Immature natural killer cell (primary cell): ENCODE measurements at regions not wholly inside any gene's neighbourhood (a gene's known extent, or its start where the extent isn't known, plus 50 kb on each side); places are given as distances from the start of the nearest gene placed in this dataset.

ENCODE experiments used
- DNase-seq, 3 donors: peaks; one replicate each; pipeline ENCODE4 v3.0.0; 2022; ENCODE audit warnings: mixed read lengths in 1 of 3
- H3K27ac Mint-ChIP-seq, 6 donors: one replicate each; pipeline ENCODE4 v1.8.0; 2020; ENCODE audit warnings: mixed read lengths in 6 of 6, mild to moderate bottlenecking in 5 of 6, inconsistent platforms in 4 of 6, moderate library complexity in 3 of 6
- H3K27me3 Mint-ChIP-seq, 3 donors: one replicate each; pipeline ENCODE4 v1.8.0; 2020 to 2021; ENCODE audit warnings: low read depth in 3 of 3, mild to moderate bottlenecking in 3 of 3, mixed read lengths in 3 of 3, moderate library complexity in 3 of 3, inconsistent platforms in 1 of 3
- H3K36me3 Mint-ChIP-seq, 3 donors: one replicate each; pipeline ENCODE4 v1.8.0; 2020; ENCODE audit warnings: mixed read lengths in 3 of 3, inconsistent platforms in 2 of 3, mild to moderate bottlenecking in 2 of 3
- H3K4me1 Mint-ChIP-seq, 2 donors: one replicate each; pipeline ENCODE4 v1.8.0; 2020; ENCODE audit warnings: inconsistent platforms in 2 of 2, mild to moderate bottlenecking in 2 of 2, mixed read lengths in 2 of 2, moderate library complexity in 1 of 2
- H3K4me3 Mint-ChIP-seq, 5 donors: one replicate each; pipeline ENCODE4 v1.8.0; 2020; ENCODE audit warnings: mild to moderate bottlenecking in 5 of 5, mixed read lengths in 5 of 5, inconsistent platforms in 3 of 5, moderate library complexity in 3 of 5
- H3K9me3 Mint-ChIP-seq, 6 donors: one replicate each; pipeline ENCODE4 v1.8.0; 2020; ENCODE audit warnings: mild to moderate bottlenecking in 6 of 6, mixed read lengths in 6 of 6, inconsistent platforms in 4 of 6, moderate library complexity in 3 of 6

DNA sequence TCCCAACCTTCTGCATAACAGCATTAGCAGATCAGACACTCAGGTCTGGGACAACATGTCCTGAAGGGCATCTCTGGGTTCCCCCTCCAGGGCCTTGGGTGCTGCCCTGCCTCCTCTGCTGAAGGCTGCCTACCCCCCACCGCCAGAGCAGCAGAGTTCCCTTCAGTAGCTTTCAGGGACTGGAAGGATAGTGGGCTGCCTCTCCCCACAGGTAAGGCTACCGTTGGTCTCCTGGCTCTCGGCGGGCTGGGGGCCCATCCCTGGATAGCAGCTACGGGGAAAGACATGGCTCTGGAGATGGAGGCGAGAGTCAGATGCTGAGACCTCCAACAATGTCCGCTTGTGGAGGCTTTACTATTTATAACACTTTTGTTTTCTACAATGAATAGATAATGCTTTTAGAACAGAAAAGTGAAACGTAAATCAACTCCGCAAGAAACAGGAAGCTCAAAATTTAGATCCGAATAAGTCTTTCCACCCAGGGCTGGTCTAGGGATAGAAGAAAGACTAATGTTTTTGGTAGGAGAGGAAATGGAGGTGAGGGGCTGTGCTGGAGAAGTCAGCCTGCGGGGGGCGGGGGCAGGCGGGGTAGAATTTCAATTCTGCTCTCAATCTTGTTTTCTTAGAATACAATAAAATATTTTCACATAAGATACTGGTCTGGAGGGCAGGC is 58.4 kb downstream of the ARL4C start:
- Mint-ChIP-seq H3K27ac (peak overlapping the region; percentile 51 to 88 (median 76)), H3K27me3 (peaks cover 0 to 2% (median 0%) of the 10 kb centered on the region in 3 donors), H3K4me1 (peaks cover 42 to 70% of the 10 kb centered on the region in 2 donors), H3K9me3 (no peaks in the 10 kb centered on the region), H3K4me3 (peak overlapping the region in 1 of 5 donors; percentile 3), H3K36me3 (peaks cover 0 to 2% (median 0%) of the 10 kb centered on the region in 3 donors)
- no peak for DNase-seq

DNA sequence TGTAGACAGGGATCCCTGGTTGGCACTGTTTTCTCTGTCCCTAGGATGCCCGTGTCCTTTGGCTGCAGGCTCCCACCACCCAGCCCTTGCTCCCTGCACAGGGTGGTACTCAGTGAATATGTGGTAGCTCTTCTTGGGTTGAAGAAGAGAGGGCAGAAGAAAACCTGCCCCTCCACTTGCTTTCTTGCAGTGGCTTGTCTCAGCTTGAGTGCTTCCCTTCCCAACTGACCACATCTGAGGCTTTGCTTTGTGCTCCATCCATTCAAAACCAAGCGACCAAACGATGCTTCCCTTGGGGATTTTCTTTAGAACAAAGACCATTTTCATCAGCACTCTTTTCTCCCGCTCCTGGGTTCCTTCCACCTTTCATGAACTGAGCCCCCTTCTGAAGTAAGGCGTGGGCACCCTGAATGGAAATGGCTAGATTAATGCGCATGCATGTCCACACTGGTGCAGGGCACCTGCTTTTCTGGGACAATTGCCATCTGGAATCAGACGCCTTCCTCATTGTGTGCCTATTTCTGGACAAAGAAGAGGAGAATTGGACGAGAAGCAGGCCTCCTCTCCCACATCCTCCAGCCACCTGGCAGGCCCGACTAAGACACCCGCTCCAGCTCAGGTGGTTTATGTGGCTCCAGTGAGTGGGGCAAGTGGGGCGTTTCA is 59.1 kb downstream of the ARL4C start:
- Mint-ChIP-seq H3K9me3 (no peaks in the 10 kb centered on the region), H3K27me3 (peaks cover 0 to 2% (median 0%) of the 10 kb centered on the region in 3 donors), H3K36me3 (peaks cover 0 to 2% (median 0%) of the 10 kb centered on the region in 3 donors), H3K4me3 (no peak overlapping the region), H3K4me1 (peaks cover 46 to 67% of the 10 kb centered on the region in 2 donors), H3K27ac (peak overlapping the region in 5 of 6 donors; percentile 2 to 70 (median 45))
- no peak for DNase-seq

DNA sequence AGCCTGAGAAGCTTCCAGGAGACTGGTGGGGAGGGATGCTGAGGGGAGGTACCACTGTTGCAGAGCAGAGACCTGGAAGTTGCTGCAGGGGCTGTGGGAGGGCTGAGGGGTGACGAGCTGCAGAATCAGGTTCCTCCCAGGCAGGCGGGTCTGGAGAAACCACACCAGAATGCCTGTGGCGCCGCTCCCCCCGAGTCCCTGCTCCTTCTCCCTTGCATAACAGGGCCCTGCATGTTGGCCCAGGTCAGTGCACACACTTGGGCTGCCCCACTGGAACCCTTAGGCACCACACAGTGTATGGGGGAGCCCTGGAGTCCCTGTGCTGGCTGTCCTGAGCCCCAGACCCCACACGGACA is 60.4 kb downstream of the ARL4C start:
- Mint-ChIP-seq H3K4me1 (peaks cover 52 to 64% of the 10 kb centered on the region in 2 donors), H3K27me3 (peaks cover 0 to 2% (median 0%) of the 10 kb centered on the region in 3 donors), H3K27ac (peak overlapping the region in 1 of 6 donors; percentile 34), H3K4me3 (no peak overlapping the region), H3K36me3 (peaks cover 0 to 2% (median 0%) of the 10 kb centered on the region in 3 donors), H3K9me3 (no peaks in the 10 kb centered on the region)
- DNase-seq, result no peak

DNA sequence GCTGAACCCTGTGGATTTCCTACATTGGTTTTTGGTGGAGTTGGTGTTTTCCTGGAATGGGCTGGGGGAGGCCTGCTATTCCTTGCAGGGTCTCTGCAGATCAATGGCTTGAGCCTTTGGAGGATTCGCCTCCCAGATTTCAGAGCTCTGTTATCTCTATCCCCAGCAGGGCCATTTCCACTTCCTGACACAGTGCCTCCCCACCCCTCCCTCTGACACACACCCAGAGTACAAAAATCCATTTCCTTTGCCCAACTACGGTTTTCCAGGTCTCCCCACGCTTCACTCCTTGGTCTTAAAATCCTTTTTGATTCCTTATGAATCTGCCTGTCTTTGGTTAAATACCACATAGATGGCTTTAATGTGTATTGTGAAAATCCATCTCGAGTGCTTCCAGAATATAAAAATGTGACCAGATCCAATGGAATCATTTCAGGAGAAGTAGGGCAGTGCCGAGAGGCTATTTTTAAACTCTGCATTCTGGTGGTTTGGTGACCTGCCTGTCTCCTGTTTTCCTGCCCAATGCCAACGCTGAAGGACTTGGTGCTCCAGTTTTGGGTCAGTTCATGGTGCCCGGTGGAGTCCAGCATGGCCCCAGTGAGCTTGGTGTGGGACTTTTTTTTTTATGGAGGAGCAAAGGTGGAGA is 60.9 kb downstream of the ARL4C start:
- Mint-ChIP-seq H3K27ac (peak overlapping the region in 4 of 6 donors; percentile 32 to 68 (median 56)), H3K4me3 (no peak overlapping the region), H3K4me1 (peaks cover 52 to 64% of the 10 kb centered on the region in 2 donors), H3K27me3 (peaks cover 0 to 2% (median 0%) of the 10 kb centered on the region in 3 donors), H3K9me3 (no peaks in the 10 kb centered on the region), H3K36me3 (peaks cover 0 to 2% (median 0%) of the 10 kb centered on the region in 3 donors)
- DNase-seq, result no peak

DNA sequence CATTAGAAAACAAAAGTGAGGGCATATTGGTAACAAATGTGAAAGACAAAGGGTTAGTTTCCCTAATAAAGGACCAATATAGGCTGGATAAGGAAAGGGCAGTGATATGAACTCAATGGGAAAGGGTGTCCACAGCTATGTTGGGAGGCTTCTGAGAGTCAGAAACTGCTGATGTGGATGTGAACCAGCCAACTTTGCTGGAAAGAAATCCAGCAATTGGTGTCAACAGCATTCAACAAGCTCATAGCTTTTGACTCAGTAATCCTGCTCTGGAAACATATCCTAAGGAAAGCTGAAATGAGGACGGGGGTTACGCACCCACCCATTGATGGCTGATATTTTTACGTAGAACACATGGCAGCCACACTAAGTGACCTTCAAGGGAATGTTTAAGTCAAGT is 63.7 kb downstream of the ARL4C start:
- H3K27ac Mint-ChIP-seq, result peak overlapping the region in 5 of 6 donors; percentile 45 to 91 (median 73)
- H3K4me3 Mint-ChIP-seq, result no peak overlapping the region
- peaks cover 0 to 6% (median 0%) of the 10 kb centered on the region in 3 donors for H3K36me3 Mint-ChIP-seq
- DNase-seq, result no peak
- peaks cover 0 to 5% (median 2%) of the 10 kb centered on the region in 3 donors for H3K27me3 Mint-ChIP-seq
- peaks cover 69 to 74% of the 10 kb centered on the region in 2 donors for H3K4me1 Mint-ChIP-seq
- H3K9me3 Mint-ChIP-seq, result no peaks in the 10 kb centered on the region

DNA sequence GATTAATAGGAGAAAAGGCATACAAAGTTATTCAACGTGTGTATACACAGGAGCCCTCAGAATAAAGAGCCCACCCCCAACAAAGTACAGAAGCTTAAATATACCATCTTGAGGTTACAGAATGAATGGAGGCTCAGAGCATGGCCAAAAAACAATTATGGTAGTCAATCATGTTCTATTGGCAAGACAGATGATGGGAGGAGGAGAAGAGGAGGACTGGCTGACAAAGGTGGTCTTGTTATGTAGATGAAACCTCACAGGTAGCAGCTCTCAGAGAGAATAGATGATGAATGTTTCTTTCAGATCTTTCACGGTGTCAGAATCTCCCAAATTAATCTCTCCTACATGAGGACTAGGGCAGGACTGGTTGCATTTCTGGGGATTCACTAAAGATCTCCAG is 66.0 kb downstream of the ARL4C start:
- peaks cover 9 to 23% (median 17%) of the 10 kb centered on the region in 3 donors for H3K27me3 Mint-ChIP-seq
- peak overlapping the region in 5 of 6 donors; percentile 71 to 100 (median 100) for H3K27ac Mint-ChIP-seq
- no peak for DNase-seq
- H3K9me3 Mint-ChIP-seq, result no peaks in the 10 kb centered on the region
- peaks cover 0 to 6% (median 0%) of the 10 kb centered on the region in 3 donors for H3K36me3 Mint-ChIP-seq
- H3K4me3 Mint-ChIP-seq, result peak overlapping the region in 1 of 5 donors; percentile 40
- H3K4me1 Mint-ChIP-seq, result peaks cover 76 to 79% of the 10 kb centered on the region in 2 donors

DNA sequence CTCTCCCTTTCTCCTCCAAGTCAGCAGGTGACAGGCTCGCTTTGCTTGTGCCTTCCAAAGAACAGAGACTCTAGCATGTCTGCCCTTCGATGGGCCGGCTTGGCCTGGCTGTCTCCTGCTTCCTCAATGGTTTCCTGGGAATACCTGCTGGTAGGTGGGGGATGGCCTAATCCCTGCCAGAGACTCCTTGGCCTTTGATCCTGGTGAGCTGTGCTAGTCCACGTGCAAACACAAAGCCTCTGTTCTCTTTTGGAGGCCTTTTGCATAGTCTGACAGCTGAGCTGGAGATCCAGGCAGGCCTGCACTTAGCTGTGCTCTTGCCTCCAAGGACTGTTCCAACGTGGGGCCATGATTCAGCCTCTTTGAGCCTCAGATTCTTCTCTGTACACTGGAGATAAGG is 67.6 kb downstream of the ARL4C start:
- no peaks in the 10 kb centered on the region for H3K9me3 Mint-ChIP-seq
- H3K36me3 Mint-ChIP-seq, result peaks cover 0 to 6% (median 0%) of the 10 kb centered on the region in 3 donors
- peaks cover 88 to 89% of the 10 kb centered on the region in 2 donors for H3K4me1 Mint-ChIP-seq
- peaks cover 14 to 28% (median 23%) of the 10 kb centered on the region in 3 donors for H3K27me3 Mint-ChIP-seq
- H3K4me3 Mint-ChIP-seq, result peak overlapping the region; percentile 3 to 68 (median 50)
- no peak for DNase-seq
- H3K27ac Mint-ChIP-seq, result peak overlapping the region; percentile 100

DNA sequence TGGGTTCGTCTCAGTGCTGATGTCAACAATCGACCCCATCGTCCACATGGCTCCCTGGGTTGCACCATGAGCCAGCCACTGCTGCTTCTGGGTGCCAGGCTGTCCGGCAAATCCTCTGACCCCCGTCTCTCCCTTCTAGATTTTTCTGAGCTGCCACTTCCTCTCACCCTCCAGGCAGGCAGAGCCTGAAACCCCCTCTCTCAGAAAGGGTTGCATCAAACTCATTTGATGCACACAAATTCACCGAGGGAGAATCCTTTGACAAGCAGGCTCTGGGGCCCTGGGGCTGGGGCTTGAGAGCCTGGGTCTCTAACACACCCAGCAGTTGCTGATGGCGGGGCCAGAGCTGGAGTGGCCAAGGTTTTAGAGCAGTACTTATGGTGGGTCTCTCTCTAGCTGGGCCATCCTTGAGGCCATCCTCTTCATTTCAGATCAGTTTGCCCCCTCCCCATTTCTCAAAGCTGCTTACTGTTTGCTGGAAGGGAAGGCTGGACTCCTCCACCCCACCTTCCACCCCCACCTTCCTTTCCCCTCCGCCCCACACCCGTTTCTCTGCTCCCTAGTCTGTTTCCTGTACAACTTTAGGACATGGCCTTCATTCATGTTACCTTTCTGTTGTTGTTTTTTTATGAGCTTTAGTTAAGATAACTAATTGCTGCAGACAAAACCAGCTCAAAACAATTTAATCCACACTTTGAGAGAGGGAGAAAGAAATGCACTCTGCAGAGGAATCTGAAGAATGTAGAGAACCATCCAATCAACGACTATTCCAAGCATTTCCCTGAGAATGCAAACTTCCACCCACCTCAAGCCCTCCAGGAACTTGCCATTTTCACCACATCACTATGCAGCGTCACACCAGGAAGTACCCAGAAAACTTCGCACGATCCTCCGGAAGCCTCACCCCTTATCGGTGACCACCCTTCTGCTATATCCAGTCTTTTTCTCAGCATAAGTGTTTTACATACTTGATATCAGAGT is 69.5 kb downstream of the ARL4C start:
- DNase-seq, result peak; percentile 69 to 72 (median 72)

DNA sequence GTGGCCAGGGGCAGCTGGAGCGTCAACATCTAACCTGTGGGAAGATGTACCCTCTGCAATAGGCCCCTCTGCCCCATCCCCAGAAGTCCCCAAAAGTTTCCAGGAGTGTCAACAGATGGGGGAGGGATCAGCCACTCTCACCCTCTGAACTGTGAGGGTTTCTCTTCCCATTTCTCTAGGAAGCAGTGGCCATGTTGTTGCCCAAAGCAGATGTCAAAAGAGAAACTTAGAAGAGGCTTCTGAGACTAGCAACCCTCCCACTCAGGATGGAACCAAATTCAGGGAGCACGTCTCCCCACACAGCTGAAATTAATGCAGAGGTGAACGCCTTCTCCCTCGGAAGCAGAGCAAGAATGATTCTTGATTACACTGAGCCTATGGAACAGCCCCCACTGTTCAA is 70.3 kb downstream of the ARL4C start:
- peaks cover 19 to 35% (median 23%) of the 10 kb centered on the region in 3 donors for H3K27me3 Mint-ChIP-seq

More for the DNA sequence above, 69.5 kb downstream of the ARL4C start:
- peaks cover 0 to 6% (median 0%) of the 10 kb centered on the region in 3 donors for H3K36me3 Mint-ChIP-seq
- H3K4me1 Mint-ChIP-seq, result peaks cover 95 to 98% of the 10 kb centered on the region in 2 donors
- peak overlapping the region; percentile 58 to 88 (median 82) for H3K4me3 Mint-ChIP-seq
- H3K27ac Mint-ChIP-seq, result peak overlapping the region; percentile 100
- peaks cover 19 to 35% (median 23%) of the 10 kb centered on the region in 3 donors for H3K27me3 Mint-ChIP-seq
- no peaks in the 10 kb centered on the region for H3K9me3 Mint-ChIP-seq

DNA sequence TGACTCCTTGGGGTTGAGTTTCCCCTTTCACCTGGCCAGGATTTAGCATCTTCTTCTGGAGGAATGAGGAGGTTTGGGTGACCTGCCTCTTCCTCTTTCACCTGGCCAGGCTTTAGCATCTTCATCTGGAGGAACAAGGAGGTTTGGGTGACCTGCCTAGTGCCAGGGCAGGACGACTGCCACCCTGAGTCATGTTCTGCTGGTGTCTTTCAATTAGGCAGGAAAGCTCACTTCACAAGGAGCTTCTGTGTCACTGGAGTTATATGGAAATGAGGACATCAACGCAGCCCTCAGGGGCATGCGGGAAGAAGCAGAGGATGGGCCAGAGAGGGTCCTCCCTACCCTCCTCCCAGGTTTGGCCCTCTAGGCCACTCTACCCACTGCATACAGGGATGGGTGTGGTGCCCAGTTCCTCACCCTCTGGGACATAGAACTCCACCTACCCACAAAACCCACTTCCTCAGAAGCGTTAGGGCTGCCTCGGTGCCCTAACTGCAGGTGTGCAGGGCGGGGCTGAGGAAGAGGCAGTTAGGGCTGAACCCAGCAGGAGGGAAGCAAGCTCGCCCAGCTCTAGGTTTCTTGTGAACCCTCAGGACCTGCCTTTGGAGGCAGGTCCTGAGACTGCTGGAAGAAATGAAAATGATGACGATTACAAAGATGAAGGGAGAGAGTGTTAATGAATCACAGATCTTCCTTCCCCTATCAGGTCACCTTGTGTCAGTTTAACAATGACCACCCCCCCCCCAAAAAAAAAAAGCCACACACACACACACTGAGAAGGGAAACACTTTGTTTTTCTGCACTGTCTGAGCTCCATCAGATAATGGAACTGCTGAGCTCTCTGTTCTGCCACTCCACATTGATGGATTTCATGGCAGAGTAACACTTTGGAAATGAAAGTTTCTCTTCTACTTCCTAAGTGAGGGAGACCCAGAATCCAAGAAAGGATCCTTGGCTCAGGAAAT is 71.0 kb downstream of the ARL4C start:
- Mint-ChIP-seq H3K27ac (peak overlapping the region; percentile 100), H3K36me3 (peaks cover 0 to 6% (median 0%) of the 10 kb centered on the region in 3 donors), H3K27me3 (peaks cover 19 to 35% (median 23%) of the 10 kb centered on the region in 3 donors), H3K4me3 (peak overlapping the region; percentile 58 to 88 (median 82)), H3K9me3 (no peaks in the 10 kb centered on the region), H3K4me1 (peaks cover 97 to 99% of the 10 kb centered on the region in 2 donors)
- peak; percentile 79 to 82 (median 81) for DNase-seq

More for the DNA sequence above, 70.3 kb downstream of the ARL4C start:
- peaks cover 98 to 100% of the 10 kb centered on the region in 2 donors for H3K4me1 Mint-ChIP-seq
- peak overlapping the region; percentile 58 to 88 (median 82) for H3K4me3 Mint-ChIP-seq
- H3K9me3 Mint-ChIP-seq, result no peaks in the 10 kb centered on the region
- H3K36me3 Mint-ChIP-seq, result peaks cover 0 to 6% (median 0%) of the 10 kb centered on the region in 3 donors
- peak in 2 of 3 donors; percentile 41 to 47 for DNase-seq
- H3K27ac Mint-ChIP-seq, result peak overlapping the region; percentile 100

DNA sequence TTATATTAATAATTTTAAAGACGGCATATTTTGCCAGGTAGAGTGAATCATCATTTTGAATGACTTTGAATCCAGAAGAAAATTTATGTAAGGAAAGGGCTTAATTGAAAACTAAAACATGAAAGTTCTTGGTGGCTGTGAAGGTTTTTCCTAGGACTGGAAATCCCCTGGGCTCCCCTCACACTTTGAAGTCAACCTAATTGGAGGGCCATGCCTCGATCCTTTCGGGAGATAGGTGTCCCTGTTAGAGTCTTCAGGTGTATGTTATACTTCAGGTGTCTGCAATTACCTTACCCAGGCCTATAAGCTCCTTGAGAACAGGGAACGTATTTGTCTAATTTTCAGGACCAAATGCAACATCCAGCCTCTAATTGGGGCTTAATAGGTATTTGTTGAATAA is 73.0 kb downstream of the ARL4C start:
- Mint-ChIP-seq H3K4me3 (peak overlapping the region in 4 of 5 donors; percentile 8 to 91 (median 53)), H3K27me3 (peaks cover 17 to 37% (median 23%) of the 10 kb centered on the region in 3 donors), H3K9me3 (no peaks in the 10 kb centered on the region), H3K27ac (peak overlapping the region; percentile 100), H3K4me1 (peaks cover 92 to 95% of the 10 kb centered on the region in 2 donors), H3K36me3 (no peaks in the 10 kb centered on the region)
- no peak for DNase-seq

DNA sequence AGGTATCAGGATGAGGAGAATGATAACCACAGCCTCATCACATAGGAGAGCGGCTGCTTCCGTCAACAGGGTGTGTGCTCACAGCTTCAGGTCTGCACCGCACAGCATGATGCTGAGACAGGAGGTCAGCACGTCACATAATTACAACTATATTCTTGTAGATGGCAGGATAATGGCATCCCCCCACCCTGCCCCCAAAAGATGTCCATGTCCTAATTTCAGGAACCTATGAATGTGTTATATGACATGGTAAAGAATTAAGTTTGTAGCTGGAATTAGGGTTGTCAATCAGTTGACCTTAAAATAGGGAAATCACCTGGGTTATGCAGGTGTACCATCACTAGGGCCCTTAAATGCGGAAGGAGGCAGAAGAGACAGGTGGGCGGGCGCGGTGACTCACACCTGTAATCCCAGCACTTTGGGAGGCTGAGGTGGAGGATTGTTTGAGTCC is 73.9 kb downstream of the ARL4C start:
- peak; percentile 87 to 89 (median 89) for DNase-seq
- no peaks in the 10 kb centered on the region for H3K9me3 Mint-ChIP-seq
- H3K27ac Mint-ChIP-seq, result peak overlapping the region; percentile 100
- H3K4me1 Mint-ChIP-seq, result peaks cover 86% of the 10 kb centered on the region in 2 donors
- H3K36me3 Mint-ChIP-seq, result peaks cover 6 to 8% (median 7%) of the 10 kb centered on the region in 3 donors
- peak overlapping the region; percentile 69 to 91 (median 85) for H3K4me3 Mint-ChIP-seq
- H3K27me3 Mint-ChIP-seq, result peaks cover 17 to 33% (median 23%) of the 10 kb centered on the region in 3 donors
